GM21529 (cell line): ENCODE measurements at regions not wholly inside any gene's neighbourhood (a gene's known extent, or its start where the extent isn't known, plus 50 kb on each side); places are given as distances from the start of the nearest gene placed in this dataset.

Source experiments
- ATAC-seq: cut with Tn5 transposase; IDR thresholded peaks from one replicate; pipeline ENCODE4 v1.9.1; 2021; ENCODE audit not compliant: unreplicated experiment

GRCh38 chr1:108016451-108016920, 51.5 kb upstream of the VAV3 start:
- no peak for ATAC-seq
